Upper lobe of right lung (tissue), 1 donor: ENCODE measurements at regions not wholly inside any gene's neighbourhood (a gene's known extent, or its start where the extent isn't known, plus 50 kb on each side); places are given as distances from the start of the nearest gene placed in this dataset.

ENCODE experiments used
- ATAC-seq: fragments of 200-7000 bp; cut with Tn5 transposase; one replicate; pipeline ENCODE4 v1.9.1; 2020; ENCODE audit warnings: mild to moderate bottlenecking, moderate library complexity
- DNase-seq: peaks from one replicate; pipeline ENCODE4 v3.0.0-alpha.2; 2020
- H3K27ac ChIP-seq: fragments of 200-600 bp; one replicate; pipeline ENCODE4 v1.8.0; 2022
- H3K27me3 ChIP-seq: fragments of 200-600 bp; one replicate; pipeline ENCODE4 v1.8.0; 2022; ENCODE audit warnings: mild to moderate bottlenecking
- H3K36me3 ChIP-seq: fragments of 200-600 bp; one replicate; pipeline ENCODE4 v1.8.0; 2022
- H3K4me1 ChIP-seq: fragments of 200-600 bp; one replicate; pipeline ENCODE4 v1.8.0; 2022
- H3K4me3 ChIP-seq: fragments of 200-600 bp; one replicate; pipeline ENCODE4 v1.8.0; 2022; ENCODE audit warnings: mild to moderate bottlenecking
- H3K9me3 ChIP-seq: fragments of 200-600 bp; one replicate; pipeline ENCODE4 v1.8.0; 2022
- CTCF ChIP-seq: fragments of 200-600 bp; IDR thresholded peaks from one replicate; pipeline ENCODE4 v1.8.0; 2022; ENCODE audit warnings: antibody characterized with exemption
- intact Hi-C: fragments of 100-400 bp; cut with DNase I; formaldehyde crosslinking; loops from one replicate; pipeline ENCODE4 v1.11.0; 2022
- donor health status: DM: no; HTN: yes; CAD: no; lungs with severe emphysema.

DNA sequence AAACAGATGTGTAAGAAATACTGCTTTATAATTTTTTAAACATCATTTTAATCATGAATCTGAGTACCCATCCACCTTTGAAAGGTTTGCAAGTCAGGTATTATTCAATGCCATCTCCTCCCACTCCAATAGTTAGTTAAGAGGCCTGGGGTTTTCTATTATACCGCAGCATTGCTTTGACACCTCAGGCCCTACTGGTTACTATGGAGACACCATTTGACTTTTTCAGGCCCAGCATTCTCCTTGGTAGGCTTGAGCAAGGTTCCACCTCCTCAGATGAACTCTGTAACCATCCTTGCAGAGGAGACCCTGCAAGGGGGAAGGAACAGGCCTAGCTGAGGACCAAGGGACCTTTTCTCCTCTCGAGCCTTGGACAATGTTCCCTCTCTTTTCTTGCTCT is 326.9 kb upstream of the NPSR1 start:
- intact Hi-C loops = no loop called here
- Histone ChIP-seq H3K9me3 (no peaks in the 10 kb centered on the region), H3K27ac (no peak overlapping the region), H3K27me3 (no peaks in the 10 kb centered on the region), H3K36me3 (no peaks in the 10 kb centered on the region), H3K4me1 (no peaks in the 10 kb centered on the region), H3K4me3 (no peak overlapping the region)
- no peak for DNase-seq
- no peak for TF ChIP-seq CTCF
- no peak for ATAC-seq

DNA sequence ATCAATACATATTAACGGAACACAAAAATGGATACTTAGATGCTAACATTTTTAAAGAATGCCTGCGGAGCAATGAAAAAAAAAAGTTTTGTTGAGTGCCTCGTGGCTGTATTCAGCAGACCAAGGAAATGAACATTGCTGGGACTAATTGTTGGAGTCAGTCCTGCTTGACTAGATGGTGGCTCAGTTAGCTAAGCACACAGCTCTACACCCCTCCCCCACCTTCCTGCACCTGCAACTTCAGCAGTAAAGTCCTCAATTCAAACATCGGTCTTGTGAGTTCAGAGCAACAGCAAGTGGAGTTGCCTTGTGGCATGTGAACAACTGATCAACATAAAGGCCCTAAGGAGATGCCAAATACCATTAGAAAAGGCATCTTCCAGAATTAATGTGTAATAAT is 326.0 kb upstream of the NPSR1 start:
- H3K4me1 ChIP-seq = no peaks in the 10 kb centered on the region
- intact Hi-C loops = no loop called here
- no peak overlapping the region for H3K4me3 ChIP-seq
- no peak for TF ChIP-seq CTCF
- H3K9me3 ChIP-seq = no peaks in the 10 kb centered on the region
- H3K36me3 ChIP-seq = no peaks in the 10 kb centered on the region
- DNase-seq (no peak), ATAC-seq (no peak)
- no peaks in the 10 kb centered on the region for H3K27me3 ChIP-seq
- no peak overlapping the region for H3K27ac ChIP-seq

DNA sequence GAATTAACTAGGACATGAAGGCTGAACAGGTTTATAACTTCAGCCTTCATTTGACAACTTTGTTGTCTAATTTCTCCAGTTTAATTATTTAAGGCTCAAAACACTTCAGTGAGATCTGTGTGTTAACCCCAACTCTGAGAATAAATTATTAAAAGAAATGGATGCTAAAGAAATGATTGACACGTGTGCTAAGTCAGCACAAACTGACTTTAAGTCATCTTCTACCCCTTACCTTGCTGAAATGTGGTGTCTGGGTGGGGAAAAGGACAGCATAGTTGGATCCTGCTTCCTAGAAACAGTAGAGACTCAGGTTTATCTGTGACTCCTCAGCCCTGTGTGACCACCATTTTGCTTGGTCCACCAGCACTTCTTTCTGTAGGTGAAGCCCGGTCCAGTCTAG is 324.8 kb upstream of the NPSR1 start:
- H3K9me3 ChIP-seq = no peaks in the 10 kb centered on the region
- intact Hi-C loops = no loop called here

GRCh38 chr7:34333925-34334324 is 324.1 kb upstream of the NPSR1 start:
- Histone ChIP-seq H3K27ac (no peak overlapping the region), H3K4me3 (no peak overlapping the region), H3K36me3 (no peaks in the 10 kb centered on the region), H3K27me3 (no peaks in the 10 kb centered on the region), H3K9me3 (no peaks in the 10 kb centered on the region), H3K4me1 (no peaks in the 10 kb centered on the region)
- intact Hi-C loops = no loop called here
- ATAC-seq (no peak), DNase-seq (no peak)
- TF ChIP-seq CTCF = no peak

More for the DNA sequence above, 324.8 kb upstream of the NPSR1 start:
- no peak for TF ChIP-seq CTCF
- Histone ChIP-seq H3K36me3 (no peaks in the 10 kb centered on the region), H3K27ac (no peak overlapping the region), H3K27me3 (no peaks in the 10 kb centered on the region), H3K4me3 (no peak overlapping the region), H3K4me1 (no peaks in the 10 kb centered on the region)
- ATAC-seq (no peak), DNase-seq (no peak)

GRCh38 chr7:34337163-34337562 is 320.9 kb upstream of the NPSR1 start:
- no peaks in the 10 kb centered on the region for H3K36me3 ChIP-seq

More at GRCh38 chr7:34337163-34337562, 320.9 kb upstream of the NPSR1 start:
- no peak for DNase-seq
- Histone ChIP-seq H3K9me3 (no peaks in the 10 kb centered on the region), H3K4me3 (no peak overlapping the region), H3K27ac (no peak overlapping the region), H3K4me1 (no peaks in the 10 kb centered on the region), H3K27me3 (no peaks in the 10 kb centered on the region)
- no peak for TF ChIP-seq CTCF
- intact Hi-C loops = no loop called here
- ATAC-seq = no peak
